ENCODE measurements at regions not wholly inside any gene's neighbourhood (a gene's known extent, or its start where the extent isn't known, plus 50 kb on each side); places are given as distances from the start of the nearest gene placed in this dataset.

DNA sequence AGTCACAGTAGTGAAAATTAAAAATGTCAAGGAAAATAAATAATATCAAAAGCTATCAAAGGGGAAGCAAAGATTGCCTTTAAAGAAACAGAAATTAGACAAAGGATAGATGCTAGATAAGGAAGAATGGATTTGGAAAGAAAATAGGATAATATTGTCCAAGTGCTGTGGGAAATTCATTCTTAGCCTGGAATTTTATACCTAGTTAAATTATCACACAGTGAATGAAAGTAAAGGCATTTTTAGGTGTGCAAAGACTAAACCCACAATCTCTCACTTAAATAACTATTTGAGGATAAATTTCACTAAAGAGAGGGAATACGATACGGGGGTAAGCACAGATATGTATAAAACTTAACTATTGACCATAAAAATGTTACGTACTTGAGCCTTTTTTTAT lies 511.1 kb downstream of the TMEM135 start:
- TF ChIP-seq, protein P1, sequence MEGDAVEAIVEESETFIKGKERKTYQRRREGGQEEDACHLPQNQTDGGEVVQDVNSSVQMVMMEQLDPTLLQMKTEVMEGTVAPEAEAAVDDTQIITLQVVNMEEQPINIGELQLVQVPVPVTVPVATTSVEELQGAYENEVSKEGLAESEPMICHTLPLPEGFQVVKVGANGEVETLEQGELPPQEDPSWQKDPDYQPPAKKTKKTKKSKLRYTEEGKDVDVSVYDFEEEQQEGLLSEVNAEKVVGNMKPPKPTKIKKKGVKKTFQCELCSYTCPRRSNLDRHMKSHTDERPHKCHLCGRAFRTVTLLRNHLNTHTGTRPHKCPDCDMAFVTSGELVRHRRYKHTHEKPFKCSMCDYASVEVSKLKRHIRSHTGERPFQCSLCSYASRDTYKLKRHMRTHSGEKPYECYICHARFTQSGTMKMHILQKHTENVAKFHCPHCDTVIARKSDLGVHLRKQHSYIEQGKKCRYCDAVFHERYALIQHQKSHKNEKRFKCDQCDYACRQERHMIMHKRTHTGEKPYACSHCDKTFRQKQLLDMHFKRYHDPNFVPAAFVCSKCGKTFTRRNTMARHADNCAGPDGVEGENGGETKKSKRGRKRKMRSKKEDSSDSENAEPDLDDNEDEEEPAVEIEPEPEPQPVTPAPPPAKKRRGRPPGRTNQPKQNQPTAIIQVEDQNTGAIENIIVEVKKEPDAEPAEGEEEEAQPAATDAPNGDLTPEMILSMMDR (IDR thresholded peaks at IDR 0.05): no peak

DNA sequence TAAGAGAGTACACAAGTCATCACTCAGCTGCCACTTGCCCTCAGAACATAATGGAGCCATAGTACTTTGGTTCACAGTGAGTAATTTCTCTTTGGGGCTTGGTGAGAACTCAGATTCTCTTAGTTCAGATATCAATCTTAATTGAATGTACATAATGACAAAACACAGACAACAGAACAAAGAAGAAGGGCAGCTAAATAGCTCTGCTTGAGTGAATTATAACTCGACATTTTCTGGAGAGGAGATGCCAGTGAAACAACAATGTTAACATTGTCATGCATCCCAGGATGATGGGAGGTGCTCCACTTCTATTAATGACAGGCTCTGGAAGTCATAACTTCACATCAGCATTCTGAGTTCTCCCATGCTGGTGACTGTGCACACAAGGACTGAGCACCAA lies 508.1 kb downstream of the TMEM135 start:
- TF ChIP-seq, protein P1 (IDR thresholded peaks at IDR 0.05): no peak

DNA sequence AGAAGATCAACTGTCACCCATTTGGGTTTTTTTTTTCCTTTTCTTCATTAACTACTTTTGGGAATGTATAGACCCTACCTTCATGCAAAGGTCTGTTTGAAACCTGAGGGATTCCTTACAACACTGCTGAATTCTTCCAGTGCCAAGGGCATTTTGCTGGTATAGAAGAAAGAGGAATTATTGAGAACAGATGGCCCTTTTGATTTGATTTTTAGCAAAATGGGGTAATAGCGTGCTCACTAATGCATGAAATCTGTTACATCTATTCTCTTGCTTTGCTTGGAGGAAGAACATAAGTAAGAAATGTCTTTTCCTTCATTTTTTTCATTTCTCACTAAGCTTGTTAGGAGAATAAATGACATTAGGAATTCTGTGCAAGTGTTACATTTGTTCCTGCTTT lies 501.9 kb downstream of the TMEM135 start:
- TF ChIP-seq, protein P1 (IDR thresholded peaks at IDR 0.05): no peak

DNA sequence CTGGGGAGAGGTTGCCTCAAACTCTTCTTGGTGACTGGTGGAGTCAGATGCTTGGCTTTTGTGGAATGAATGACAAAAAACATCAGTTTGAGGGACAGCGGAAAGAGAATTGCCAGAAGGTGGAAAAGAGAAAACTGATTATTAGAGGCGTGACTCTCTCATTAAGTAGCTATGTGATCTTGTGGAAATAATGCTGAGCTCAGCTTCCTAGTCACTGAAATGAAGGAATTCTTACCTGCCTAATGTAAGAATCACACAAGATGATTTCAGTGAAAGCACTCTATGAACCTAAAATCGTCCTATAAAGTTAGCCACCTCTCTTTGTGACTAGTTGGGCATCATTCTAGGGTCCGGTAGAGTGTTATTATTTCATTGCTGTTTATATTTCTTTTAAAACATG lies 498.8 kb downstream of the TMEM135 start:
- TF ChIP-seq, protein P1 (IDR thresholded peaks at IDR 0.05): no peak

DNA sequence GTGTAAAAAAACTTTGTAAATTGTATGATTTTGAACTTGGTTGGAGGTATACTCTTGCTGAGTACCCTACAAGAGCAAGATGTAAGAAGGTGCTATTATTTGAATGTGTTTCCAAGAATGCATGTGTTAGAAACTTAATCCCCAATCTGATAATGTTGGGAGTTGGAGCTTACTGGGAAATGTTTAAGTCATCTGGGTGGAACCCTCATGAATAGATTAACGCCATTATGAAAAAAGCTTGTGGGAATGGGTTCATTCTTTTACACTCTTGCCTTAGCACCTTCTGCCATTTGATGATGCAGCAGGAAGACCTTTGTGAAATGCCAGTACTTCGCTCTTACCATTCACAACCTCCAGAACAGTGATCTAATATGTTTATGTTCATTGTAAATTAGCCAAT lies 498.3 kb downstream of the TMEM135 start:
- TF ChIP-seq, protein P1 (IDR thresholded peaks at IDR 0.05): no peak

DNA sequence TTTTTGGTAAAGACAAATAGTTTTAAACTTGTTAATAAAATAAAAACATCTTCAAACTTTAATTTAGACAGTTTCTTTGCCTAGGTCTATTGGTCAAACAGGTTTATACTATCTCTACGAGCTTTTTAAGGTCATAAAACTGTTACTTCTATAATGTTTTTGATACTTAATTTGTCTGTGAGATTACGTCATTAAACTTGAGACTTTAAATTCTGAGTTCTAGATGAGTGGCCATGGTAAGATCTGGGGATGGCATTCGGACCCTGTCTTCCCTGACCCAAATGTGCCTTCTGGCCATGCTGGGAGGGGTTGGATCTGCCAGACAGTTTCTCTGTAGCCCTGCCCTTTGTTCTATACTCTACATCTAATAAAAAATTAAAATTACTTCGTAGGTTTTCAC lies 497.8 kb downstream of the TMEM135 start:
- TF ChIP-seq, protein P1 (IDR thresholded peaks at IDR 0.05): no peak

DNA sequence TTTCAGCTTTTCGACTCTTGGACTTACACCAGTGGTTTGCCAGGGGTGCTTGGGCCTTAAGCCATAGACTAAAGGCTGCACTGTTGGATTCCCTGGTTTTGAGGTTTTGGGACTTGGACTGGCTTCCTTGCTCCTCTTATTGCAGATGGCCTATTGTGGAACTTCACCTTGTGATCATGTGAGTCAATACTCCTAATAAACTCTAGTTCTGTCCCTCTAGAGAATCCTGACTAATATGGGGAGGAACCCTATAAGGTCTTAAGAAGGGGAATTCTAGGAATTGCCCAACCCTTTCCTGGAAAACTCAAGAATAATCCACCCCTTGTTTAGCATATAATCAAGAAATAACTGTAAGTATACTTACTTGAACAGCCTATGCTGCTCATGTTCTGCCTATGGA lies 491.8 kb downstream of the TMEM135 start:
- TF ChIP-seq, protein P1 (IDR thresholded peaks at IDR 0.05): no peak

DNA sequence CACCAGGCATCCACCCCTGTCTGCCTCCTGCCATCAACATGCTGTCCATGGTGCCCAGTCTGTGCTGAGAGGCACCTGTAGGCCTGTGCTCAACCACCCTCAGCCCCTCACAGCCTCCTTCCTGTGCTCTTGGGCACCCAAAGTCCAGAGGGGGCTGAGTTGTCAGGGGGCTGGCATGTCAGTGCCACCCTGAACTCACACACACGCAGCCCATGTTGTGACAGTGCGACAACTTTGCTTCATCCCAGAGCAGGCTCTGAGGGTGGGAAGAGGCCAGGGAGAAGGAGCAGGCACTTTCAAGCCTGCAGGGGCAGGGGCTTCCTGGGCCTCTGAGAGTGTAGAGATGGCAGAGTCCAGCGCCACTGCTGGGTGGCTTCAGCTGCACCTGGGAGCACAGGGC lies 491.0 kb downstream of the TMEM135 start:
- TF ChIP-seq, protein P1 (IDR thresholded peaks at IDR 0.05): no peak

Measured in LNCAP (cell line).